ENCODE measurements at regions not wholly inside any gene's neighbourhood (a gene's known extent, or its start where the extent isn't known, plus 50 kb on each side); places are given as distances from the start of the nearest gene placed in this dataset.

- H3K4me1 Mint-ChIP-seq, result no peaks in the 10 kb centered on the region
- no peak overlapping the region for H3K27ac Mint-ChIP-seq
- no peak overlapping the region for H3K4me3 Mint-ChIP-seq
- peaks cover 7% of the 10 kb centered on the region for H3K9me3 Mint-ChIP-seq
- TF ChIP-seq, protein P1, sequence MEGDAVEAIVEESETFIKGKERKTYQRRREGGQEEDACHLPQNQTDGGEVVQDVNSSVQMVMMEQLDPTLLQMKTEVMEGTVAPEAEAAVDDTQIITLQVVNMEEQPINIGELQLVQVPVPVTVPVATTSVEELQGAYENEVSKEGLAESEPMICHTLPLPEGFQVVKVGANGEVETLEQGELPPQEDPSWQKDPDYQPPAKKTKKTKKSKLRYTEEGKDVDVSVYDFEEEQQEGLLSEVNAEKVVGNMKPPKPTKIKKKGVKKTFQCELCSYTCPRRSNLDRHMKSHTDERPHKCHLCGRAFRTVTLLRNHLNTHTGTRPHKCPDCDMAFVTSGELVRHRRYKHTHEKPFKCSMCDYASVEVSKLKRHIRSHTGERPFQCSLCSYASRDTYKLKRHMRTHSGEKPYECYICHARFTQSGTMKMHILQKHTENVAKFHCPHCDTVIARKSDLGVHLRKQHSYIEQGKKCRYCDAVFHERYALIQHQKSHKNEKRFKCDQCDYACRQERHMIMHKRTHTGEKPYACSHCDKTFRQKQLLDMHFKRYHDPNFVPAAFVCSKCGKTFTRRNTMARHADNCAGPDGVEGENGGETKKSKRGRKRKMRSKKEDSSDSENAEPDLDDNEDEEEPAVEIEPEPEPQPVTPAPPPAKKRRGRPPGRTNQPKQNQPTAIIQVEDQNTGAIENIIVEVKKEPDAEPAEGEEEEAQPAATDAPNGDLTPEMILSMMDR (IDR thresholded peaks at IDR 0.05; ENCODE audit: unreplicated experiment in 3 of 3), result no peak
- no peaks in the 10 kb centered on the region for H3K27me3 Mint-ChIP-seq (ENCODE audit: low read depth)
- no peaks in the 10 kb centered on the region for H3K36me3 Mint-ChIP-seq (ENCODE audit: low read depth)
Observed at GRCh38 chr9:104247899-104248460, 153.9 kb downstream of the SMC2 start.

DNA sequence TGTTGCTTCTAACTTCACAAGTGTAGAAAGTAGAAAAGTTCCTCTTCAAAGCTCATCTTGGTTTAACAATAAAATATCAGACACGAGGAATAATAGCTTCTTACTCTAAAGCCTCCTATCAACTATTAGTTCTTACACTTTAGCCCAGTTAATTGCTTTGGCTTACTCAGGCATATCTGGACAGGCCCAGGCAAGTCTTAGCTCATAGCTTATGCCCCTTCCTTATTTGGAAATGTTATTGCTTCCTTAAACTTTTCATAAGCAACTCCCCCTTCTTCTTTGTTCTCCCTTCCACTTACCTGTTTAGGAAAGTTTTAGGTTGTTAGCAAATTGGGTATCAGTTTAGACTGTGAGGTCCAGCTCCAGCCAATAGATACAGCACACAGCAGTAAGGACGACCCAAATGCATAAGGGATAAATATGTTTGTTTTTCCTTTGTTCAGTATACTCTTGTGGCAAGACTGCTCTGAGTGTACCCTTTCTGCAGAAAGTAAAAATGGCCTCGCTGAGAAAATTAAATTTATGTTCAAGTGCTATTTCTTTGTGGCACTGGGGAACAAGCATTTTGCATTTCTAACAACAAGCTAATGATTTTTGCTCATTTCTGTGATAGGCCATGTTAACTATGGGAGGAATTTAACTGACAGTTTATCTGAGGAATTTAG lies 162.1 kb downstream of the SMC2 start:
- Mint-ChIP-seq H3K27me3 (ENCODE audit: low read depth) (peaks cover 7% of the 10 kb centered on the region), H3K9me3 (peaks cover 19% of the 10 kb centered on the region), H3K36me3 (ENCODE audit: low read depth) (no peaks in the 10 kb centered on the region), H3K4me1 (no peaks in the 10 kb centered on the region), H3K27ac (peak overlapping the region in 1 of 3 experiments; percentile 16), H3K4me3 (no peak overlapping the region)
- TF ChIP-seq, protein P1 (IDR thresholded peaks at IDR 0.05; ENCODE audit: unreplicated experiment in 3 of 3), result no peak

DNA sequence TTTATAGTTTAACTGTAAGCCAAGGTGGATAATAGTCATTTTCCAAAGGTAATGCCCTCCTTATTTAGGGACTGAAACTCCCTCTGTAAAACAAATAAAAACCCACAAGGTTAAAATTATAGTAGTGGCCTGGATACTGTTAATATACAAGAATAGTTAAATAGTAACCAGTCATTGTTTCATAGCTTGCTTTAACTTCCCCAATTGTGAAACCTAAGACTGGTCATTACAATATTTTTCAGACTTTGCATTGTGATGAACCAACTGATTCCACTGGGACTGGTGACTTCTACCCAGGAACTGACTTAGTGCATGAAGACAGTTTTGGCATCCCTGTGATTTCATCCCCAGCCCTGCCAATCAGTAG lies 162.6 kb downstream of the SMC2 start:
- no peaks in the 10 kb centered on the region for H3K36me3 Mint-ChIP-seq (ENCODE audit: low read depth)
- H3K4me1 Mint-ChIP-seq, result no peaks in the 10 kb centered on the region
- H3K27me3 Mint-ChIP-seq (ENCODE audit: low read depth), result peaks cover 7% of the 10 kb centered on the region
- H3K4me3 Mint-ChIP-seq, result no peak overlapping the region
- H3K27ac Mint-ChIP-seq, result no peak overlapping the region
- peaks cover 19% of the 10 kb centered on the region for H3K9me3 Mint-ChIP-seq
- TF ChIP-seq, protein P1 (IDR thresholded peaks at IDR 0.05; ENCODE audit: unreplicated experiment in 3 of 3), result no peak

GRCh38 chr9:104258296-104259011 lies 164.3 kb downstream of the SMC2 start:
- peaks cover 10% of the 10 kb centered on the region for H3K9me3 Mint-ChIP-seq
- TF ChIP-seq, protein P1 (IDR thresholded peaks at IDR 0.05; ENCODE audit: unreplicated experiment in 3 of 3), result no peak

DNA sequence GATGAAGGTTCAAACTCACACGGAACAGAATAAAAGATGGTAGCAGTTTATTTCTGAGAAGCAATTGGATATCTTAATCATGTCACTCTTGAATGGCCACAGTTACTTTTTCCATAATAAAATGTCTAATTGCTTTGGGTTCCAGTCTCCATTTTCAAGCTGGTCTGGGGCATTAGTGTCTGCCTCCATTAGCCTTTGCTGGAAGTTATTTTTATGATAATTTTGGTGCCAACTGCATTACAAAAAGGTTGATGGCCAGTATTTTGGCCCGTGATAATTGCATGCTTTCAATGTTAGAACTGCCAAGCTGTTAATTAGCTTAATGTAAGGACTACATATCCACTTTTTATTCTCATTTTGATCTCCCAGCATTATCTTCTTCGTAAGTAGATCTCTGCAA lies 165.9 kb downstream of the SMC2 start:
- Mint-ChIP-seq H3K27me3 (ENCODE audit: low read depth) (peaks cover 7% of the 10 kb centered on the region), H3K36me3 (ENCODE audit: low read depth) (no peaks in the 10 kb centered on the region), H3K9me3 (peaks cover 6% of the 10 kb centered on the region), H3K4me3 (no peak overlapping the region), H3K4me1 (no peaks in the 10 kb centered on the region), H3K27ac (no peak overlapping the region)
- TF ChIP-seq, protein P1 (IDR thresholded peaks at IDR 0.05; ENCODE audit: unreplicated experiment in 3 of 3), result no peak

More at GRCh38 chr9:104258296-104259011, 164.3 kb downstream of the SMC2 start:
- no peaks in the 10 kb centered on the region for H3K4me1 Mint-ChIP-seq
- no peak overlapping the region for H3K4me3 Mint-ChIP-seq
- no peaks in the 10 kb centered on the region for H3K36me3 Mint-ChIP-seq (ENCODE audit: low read depth)
- peaks cover 7% of the 10 kb centered on the region for H3K27me3 Mint-ChIP-seq (ENCODE audit: low read depth)
- no peak overlapping the region for H3K27ac Mint-ChIP-seq
